Activated naive CD4-positive, alpha-beta T cell treated with anti-CD3 and anti-CD28 coated beads, Interleukin-2, amount 50 U/mL, for 72 hours (primary cell): ENCODE measurements at regions not wholly inside any gene's neighbourhood (a gene's known extent, or its start where the extent isn't known, plus 50 kb on each side); places are given as distances from the start of the nearest gene placed in this dataset.
"Not testable (repeated sequence)": the region's sequence is repeated elsewhere in the genome, so short reads cannot be mapped to it uniquely, and the experiment has no call there.

Experiments
- ATAC-seq, 2 donors: fragments of 150-1000 bp; cut with Tn5 transposase; 2 replicates each; pipeline ENCODE4 v1.10.0; 2021; ENCODE audit warnings: mild to moderate bottlenecking in 2 of 2, moderate library complexity in 2 of 2
- DNase-seq, 2 donors: peaks; one replicate each; pipeline ENCODE4 v3.0.0; 2021 to 2022; ENCODE audit warnings: low spot score in 2 of 2
- H3K27ac Mint-ChIP-seq, 2 donors: one replicate each; pipeline ENCODE4 v1.8.0; 2022; ENCODE audit warnings: mild to moderate bottlenecking in 2 of 2, mixed read lengths in 2 of 2
- H3K36me3 Mint-ChIP-seq, 2 donors: one replicate each; pipeline ENCODE4 v1.8.0; 2022; ENCODE audit warnings: mixed read lengths in 2 of 2
- H3K9me3 Mint-ChIP-seq, 2 donors: one replicate each; pipeline ENCODE4 v1.8.0; 2022; ENCODE audit warnings: mixed read lengths in 2 of 2

- Mint-ChIP-seq H3K9me3 (peaks cover 13% of the 10 kb centered on the region in 2 donors), H3K27ac (no peak overlapping the region), H3K36me3 (peaks cover 0 to 13% of the 10 kb centered on the region in 2 donors)
- ATAC-seq (no peak), DNase-seq (no peak)
Observed at GRCh38 chr3:181933052-181933618, 221.4 kb downstream of the SOX2 start.

GRCh38 chr3:181935915-181936314, 224.2 kb downstream of the SOX2 start:
- Mint-ChIP-seq H3K9me3 (peaks cover 4% of the 10 kb centered on the region in 2 donors), H3K36me3 (no peaks in the 10 kb centered on the region), H3K27ac (no peak overlapping the region)
- no peak for DNase-seq
- ATAC-seq: no peak

GRCh38 chr3:181936774-181937173, 225.0 kb downstream of the SOX2 start:
- H3K36me3 Mint-ChIP-seq: no peaks in the 10 kb centered on the region
- peaks cover 4% of the 10 kb centered on the region in 2 donors for H3K9me3 Mint-ChIP-seq
- DNase-seq: no peak
- H3K27ac Mint-ChIP-seq: no peak overlapping the region
- no peak for ATAC-seq

GRCh38 chr3:181938580-181938979, 226.9 kb downstream of the SOX2 start:
- ATAC-seq, H3K9me3 Mint-ChIP-seq, DNase-seq, H3K36me3 Mint-ChIP-seq, H3K27ac Mint-ChIP-seq: not testable (repeated sequence)

- DNase-seq (no peak), ATAC-seq (no peak)
- no peak overlapping the region for H3K27ac Mint-ChIP-seq
- no peaks in the 10 kb centered on the region for H3K36me3 Mint-ChIP-seq
- no peaks in the 10 kb centered on the region for H3K9me3 Mint-ChIP-seq
Observed at GRCh38 chr3:181940703-181941102, 229.0 kb downstream of the SOX2 start.

GRCh38 chr3:181941250-181941649, 229.5 kb downstream of the SOX2 start:
- ATAC-seq (no peak), DNase-seq (no peak)
- Mint-ChIP-seq H3K27ac (no peak overlapping the region), H3K36me3 (no peaks in the 10 kb centered on the region), H3K9me3 (peaks cover 0 to under 1% of the 10 kb centered on the region in 2 donors)

- Mint-ChIP-seq H3K27ac (no peak overlapping the region), H3K9me3 (peaks cover 0 to 3% of the 10 kb centered on the region in 2 donors), H3K36me3 (no peaks in the 10 kb centered on the region)
- DNase-seq (no peak), ATAC-seq (no peak)
Observed at GRCh38 chr3:181943285-181943684, 231.6 kb downstream of the SOX2 start.

- no peak for DNase-seq
- Mint-ChIP-seq H3K9me3 (peaks cover under 1 to 3% of the 10 kb centered on the region in 2 donors), H3K27ac (no peak overlapping the region), H3K36me3 (no peaks in the 10 kb centered on the region)
- no peak for ATAC-seq
Observed at GRCh38 chr3:181947606-181948005, 235.9 kb downstream of the SOX2 start.

- ATAC-seq (no peak), DNase-seq (no peak)
- Mint-ChIP-seq H3K9me3 (peaks cover 3 to 6% of the 10 kb centered on the region in 2 donors), H3K27ac (no peak overlapping the region), H3K36me3 (no peaks in the 10 kb centered on the region)
Observed at GRCh38 chr3:181948286-181948685, 236.6 kb downstream of the SOX2 start.

- DNase-seq (no peak), ATAC-seq (no peak)
- H3K9me3 Mint-ChIP-seq: peaks cover 0 to 9% of the 10 kb centered on the region in 2 donors
- H3K36me3 Mint-ChIP-seq: no peaks in the 10 kb centered on the region
- no peak overlapping the region for H3K27ac Mint-ChIP-seq
Observed at GRCh38 chr3:181952221-181952620, 240.5 kb downstream of the SOX2 start.

GRCh38 chr3:181952929-181953328, 241.2 kb downstream of the SOX2 start:
- H3K36me3 Mint-ChIP-seq: no peaks in the 10 kb centered on the region
- ATAC-seq: no peak
- H3K9me3 Mint-ChIP-seq: peaks cover 0 to 9% of the 10 kb centered on the region in 2 donors
- no peak overlapping the region for H3K27ac Mint-ChIP-seq
- DNase-seq: no peak

GRCh38 chr3:181955566-181955965, 243.8 kb downstream of the SOX2 start:
- no peaks in the 10 kb centered on the region for H3K36me3 Mint-ChIP-seq
- no peak for DNase-seq
- no peak overlapping the region for H3K27ac Mint-ChIP-seq
- no peak for ATAC-seq
- peaks cover 0 to 9% of the 10 kb centered on the region in 2 donors for H3K9me3 Mint-ChIP-seq

GRCh38 chr3:181956122-181956521, 244.4 kb downstream of the SOX2 start:
- no peak overlapping the region for H3K27ac Mint-ChIP-seq
- ATAC-seq (no peak), DNase-seq (no peak)
- peaks cover 0 to 9% of the 10 kb centered on the region in 2 donors for H3K9me3 Mint-ChIP-seq
- no peaks in the 10 kb centered on the region for H3K36me3 Mint-ChIP-seq

GRCh38 chr3:181966393-181966792, 254.7 kb downstream of the SOX2 start:
- H3K27ac Mint-ChIP-seq: no peak overlapping the region
- DNase-seq (no peak), ATAC-seq (no peak)
- no peaks in the 10 kb centered on the region for H3K36me3 Mint-ChIP-seq
- peaks cover 4 to 5% of the 10 kb centered on the region in 2 donors for H3K9me3 Mint-ChIP-seq

GRCh38 chr3:181969925-181970324, 258.2 kb downstream of the SOX2 start:
- ATAC-seq: no peak
- H3K27ac Mint-ChIP-seq: no peak overlapping the region
- no peaks in the 10 kb centered on the region for H3K36me3 Mint-ChIP-seq
- DNase-seq: no peak
- peaks cover 0 to 4% of the 10 kb centered on the region in 2 donors for H3K9me3 Mint-ChIP-seq

GRCh38 chr3:181971424-181971823, 259.7 kb downstream of the SOX2 start:
- Mint-ChIP-seq H3K27ac (no peak overlapping the region), H3K36me3 (no peaks in the 10 kb centered on the region), H3K9me3 (peaks cover 0 to 4% of the 10 kb centered on the region in 2 donors)
- ATAC-seq (no peak), DNase-seq (no peak)

GRCh38 chr3:181974198-181974597, 262.5 kb downstream of the SOX2 start:
- ATAC-seq (no peak), DNase-seq (no peak)
- no peaks in the 10 kb centered on the region for H3K36me3 Mint-ChIP-seq
- H3K9me3 Mint-ChIP-seq: peaks cover 0 to 4% of the 10 kb centered on the region in 2 donors
- no peak overlapping the region for H3K27ac Mint-ChIP-seq

- Mint-ChIP-seq H3K36me3 (no peaks in the 10 kb centered on the region), H3K9me3 (peaks cover 8 to 9% of the 10 kb centered on the region in 2 donors), H3K27ac (no peak overlapping the region)
- no peak for DNase-seq
- no peak for ATAC-seq
Observed at GRCh38 chr3:181976526-181976925, 264.8 kb downstream of the SOX2 start.
